HG02870 (cell line): ENCODE measurements at regions not wholly inside any gene's neighbourhood (a gene's known extent, or its start where the extent isn't known, plus 50 kb on each side); places are given as distances from the start of the nearest gene placed in this dataset.

Experiments used
- ATAC-seq: cut with Tn5 transposase; IDR thresholded peaks from one replicate; pipeline ENCODE4 v1.9.1; 2021; ENCODE audit warnings: mild to moderate bottlenecking, moderate library complexity; ENCODE audit not compliant: unreplicated experiment

DNA sequence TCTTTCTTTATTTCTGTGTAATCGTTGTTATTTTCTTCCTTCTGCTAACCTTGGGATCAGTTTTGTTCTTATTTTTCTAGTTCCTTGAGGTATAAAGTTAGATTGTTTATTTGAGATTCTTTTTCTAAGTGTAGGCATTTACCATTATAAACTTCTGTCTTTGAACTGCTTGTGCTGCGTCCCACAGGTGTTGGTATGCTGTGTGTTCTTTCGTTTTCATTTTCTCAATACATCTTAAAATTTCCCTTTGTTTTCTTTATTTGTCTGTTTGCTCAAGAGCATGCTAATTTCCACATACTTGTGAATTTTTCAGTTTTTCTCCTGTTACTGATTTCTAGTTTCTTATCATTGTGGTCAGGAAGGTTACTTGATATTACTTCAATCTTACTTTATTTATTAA is 873.8 kb upstream of the GCFC2 start:
- no peak for ATAC-seq

DNA sequence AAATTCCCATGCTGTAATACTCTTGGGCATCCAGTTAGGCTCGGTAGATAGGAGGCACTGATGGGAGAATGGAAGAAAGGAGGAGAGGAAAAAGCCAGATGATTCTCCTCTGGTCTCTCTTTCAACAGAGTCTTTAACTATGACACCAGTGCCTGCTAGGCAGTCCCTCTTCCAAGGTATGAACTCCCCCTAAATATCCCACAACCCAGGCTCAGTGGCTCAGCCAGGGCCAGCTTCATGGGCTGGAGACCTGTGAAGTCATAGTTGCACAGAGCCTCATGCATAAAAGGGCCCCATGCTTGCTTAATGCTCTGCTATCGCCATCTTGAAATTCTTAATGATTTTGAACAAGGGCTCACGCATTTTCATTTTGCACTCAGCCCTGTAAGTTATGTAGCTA is 869.2 kb upstream of the GCFC2 start:
- no peak for ATAC-seq

DNA sequence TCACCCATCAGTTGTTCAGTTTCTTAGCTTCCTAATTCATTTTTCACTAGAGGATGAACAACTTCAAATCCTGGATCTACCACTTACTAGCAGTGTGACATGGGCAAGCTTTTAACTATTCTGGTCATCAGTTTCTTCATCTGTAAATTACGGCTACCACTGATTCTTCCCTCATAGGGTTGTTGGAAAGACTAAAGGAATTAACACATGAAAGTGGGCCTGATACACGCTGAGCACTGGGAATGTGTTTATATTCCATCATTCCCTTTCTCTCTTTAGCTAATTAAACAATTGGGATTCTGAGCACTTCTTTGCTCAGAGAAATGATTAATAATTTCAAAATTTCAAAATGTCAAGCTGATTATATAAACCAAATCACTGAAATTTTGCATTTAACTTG is 862.3 kb upstream of the GCFC2 start:
- no peak for ATAC-seq

DNA sequence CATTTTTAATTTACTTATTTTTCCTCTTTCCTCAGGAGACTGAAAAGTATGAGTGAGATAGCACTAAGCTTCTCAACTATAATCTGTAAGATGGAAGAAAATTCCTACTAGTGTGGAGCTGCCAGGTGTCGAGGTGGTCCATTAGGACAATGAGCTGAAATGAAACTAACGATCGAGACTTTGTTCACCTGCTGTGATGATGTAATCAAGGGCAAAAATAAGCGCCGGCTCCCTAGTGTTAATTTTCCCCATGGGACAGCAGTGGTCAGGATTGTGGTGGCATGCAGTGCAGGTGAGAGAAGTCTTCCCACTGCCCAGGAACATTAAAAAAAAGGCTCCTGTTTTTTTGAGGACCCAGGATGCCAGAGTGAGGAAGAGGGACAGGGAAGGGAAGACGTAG is 859.1 kb upstream of the GCFC2 start:
- ATAC-seq, result no peak

DNA sequence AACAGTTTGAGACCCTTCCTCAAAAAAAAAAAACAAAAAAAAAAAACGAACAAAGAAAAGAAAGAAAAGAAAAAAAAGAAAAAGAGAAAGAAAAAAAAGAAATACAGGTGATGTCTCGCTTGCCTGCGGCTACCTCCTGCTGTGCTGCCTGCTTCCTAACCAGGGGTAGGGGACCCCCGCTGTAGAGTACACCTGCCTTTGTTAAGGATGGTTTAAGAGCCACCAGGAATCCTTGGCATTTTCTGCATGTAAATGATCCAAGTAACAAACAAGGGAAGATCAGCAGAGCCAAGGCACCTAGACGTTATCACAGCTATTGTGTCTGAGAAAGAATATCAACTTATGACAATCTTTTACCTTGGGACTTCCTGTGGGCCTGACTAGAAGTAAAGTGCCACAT is 856.8 kb upstream of the GCFC2 start:
- ATAC-seq, result no peak

DNA sequence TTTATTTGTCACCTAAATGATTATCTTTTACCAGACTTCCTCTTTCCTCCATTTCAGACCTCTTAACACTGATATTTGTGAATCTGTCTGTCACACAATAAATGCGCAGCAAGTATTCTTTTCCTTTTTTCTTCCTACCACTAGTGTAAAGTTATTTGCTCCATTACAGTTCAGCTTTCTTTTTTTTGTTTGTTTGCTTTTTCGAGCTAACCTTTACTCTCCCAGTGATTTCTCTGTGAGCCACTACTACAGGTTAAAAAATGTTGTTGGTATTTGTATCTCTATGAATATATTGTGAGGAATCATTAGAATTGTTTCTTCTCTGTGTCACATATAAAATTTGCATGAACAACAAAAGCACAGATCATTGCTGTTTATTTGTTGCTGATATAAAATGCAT is 854.0 kb upstream of the GCFC2 start:
- no peak for ATAC-seq

DNA sequence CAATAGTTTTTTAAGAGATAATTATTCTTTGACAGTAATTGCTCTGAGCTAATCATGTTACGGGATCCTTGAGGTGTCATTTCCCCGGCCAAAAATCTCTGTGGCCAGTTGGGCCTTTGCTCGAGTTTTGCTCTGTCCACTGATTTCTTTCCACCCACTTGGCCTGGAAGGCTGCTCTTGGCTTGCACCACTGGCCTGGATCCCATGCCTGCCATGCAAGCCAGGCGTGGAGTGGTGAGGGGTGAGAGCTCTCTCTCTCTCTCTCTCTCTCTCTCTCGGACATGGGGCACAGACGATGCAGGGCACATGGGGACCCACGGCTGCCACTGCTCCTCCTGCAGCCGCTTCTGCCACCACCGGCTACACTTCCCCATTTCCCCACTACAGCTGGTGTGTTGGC is 853.0 kb upstream of the GCFC2 start:
- no peak for ATAC-seq

DNA sequence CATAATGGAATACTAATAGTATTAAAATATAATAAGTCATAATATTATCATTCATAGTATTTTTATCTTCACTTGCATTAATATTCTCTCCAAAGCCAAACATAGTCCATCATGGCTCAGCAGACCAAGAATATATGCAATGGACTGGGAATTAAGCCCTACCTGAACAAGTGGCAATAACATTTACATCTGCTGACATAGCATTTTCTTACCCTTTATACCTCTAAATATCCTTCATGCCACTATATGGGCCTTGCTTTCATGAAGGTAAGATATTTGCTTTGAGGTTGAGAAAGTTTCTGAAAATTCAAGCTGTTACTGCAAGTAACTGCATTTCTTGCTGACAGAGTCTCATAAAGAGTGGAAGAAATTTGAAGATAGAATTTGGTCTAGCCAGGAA is 847.4 kb upstream of the GCFC2 start:
- no peak for ATAC-seq

DNA sequence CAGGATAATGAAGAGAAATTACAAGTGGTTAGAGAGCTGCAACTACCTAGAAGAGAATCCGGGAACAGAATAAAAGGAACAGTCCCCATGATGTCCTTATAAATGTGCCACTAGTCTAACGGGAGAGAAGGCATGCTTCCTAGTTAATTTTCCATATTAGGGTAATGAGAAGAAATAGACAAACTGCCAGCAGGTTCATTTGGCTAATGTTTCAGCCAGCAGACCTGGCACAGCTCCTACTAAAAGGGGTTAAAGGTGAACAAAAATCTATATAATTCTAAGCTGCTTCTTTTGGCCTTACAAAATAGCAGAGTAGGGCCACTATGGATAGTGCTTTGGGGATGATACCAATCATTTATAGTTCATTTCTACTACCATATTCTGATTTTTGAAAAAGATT is 845.3 kb upstream of the GCFC2 start:
- no peak for ATAC-seq

DNA sequence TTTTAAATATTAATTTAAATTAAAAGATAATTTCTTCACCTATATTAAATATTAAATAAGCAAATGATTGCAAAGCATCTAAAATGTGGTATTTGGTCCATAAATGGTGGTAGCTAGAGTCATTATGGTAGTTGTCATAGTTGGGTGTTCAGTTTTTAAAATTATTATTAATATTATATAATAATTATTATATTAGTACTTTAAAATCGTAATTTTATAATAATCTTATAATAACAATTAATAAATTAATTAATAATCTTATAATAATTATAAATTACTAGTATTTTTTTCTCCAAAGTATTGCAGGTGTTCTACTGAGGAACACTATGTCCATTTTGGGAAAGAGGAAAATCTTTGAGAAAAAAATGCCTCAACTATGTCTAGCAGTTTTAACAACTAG is 835.5 kb upstream of the GCFC2 start:
- ATAC-seq, result no peak

DNA sequence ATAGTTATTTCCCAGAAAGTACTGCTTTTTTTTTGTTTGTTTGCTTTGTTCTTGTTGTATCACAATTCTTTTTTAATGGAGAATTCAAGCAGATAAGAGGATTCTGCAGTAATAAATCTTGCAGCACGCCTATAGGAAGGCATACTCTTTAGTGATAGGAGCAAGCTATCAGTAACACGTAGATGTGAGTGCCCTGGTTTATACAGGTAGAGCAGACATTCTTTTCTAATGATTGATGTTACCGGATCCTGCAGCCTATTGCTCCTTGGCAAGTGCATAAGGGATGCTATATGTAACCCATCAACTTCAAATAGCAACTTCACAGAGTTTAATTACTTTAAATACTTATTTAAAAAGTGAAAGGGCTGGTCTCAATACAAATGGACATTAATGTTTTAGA is 834.2 kb upstream of the GCFC2 start:
- no peak for ATAC-seq

DNA sequence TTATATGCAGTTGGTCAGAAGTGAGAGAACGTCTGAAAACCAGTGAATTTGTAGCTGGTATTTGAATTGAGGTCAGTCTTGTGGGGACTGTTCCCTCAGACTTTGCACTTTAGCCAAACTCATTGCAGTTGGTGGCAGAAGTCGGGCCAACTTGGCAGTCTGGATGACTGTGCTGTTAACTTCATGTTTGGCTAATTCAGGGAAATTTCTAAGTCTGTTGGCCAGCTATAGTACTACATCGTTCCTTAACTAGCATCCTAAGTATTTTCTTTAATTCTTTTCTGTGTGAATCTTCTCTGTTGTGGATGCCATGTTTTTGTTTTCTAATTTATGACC is 806.8 kb upstream of the GCFC2 start:
- no peak for ATAC-seq

DNA sequence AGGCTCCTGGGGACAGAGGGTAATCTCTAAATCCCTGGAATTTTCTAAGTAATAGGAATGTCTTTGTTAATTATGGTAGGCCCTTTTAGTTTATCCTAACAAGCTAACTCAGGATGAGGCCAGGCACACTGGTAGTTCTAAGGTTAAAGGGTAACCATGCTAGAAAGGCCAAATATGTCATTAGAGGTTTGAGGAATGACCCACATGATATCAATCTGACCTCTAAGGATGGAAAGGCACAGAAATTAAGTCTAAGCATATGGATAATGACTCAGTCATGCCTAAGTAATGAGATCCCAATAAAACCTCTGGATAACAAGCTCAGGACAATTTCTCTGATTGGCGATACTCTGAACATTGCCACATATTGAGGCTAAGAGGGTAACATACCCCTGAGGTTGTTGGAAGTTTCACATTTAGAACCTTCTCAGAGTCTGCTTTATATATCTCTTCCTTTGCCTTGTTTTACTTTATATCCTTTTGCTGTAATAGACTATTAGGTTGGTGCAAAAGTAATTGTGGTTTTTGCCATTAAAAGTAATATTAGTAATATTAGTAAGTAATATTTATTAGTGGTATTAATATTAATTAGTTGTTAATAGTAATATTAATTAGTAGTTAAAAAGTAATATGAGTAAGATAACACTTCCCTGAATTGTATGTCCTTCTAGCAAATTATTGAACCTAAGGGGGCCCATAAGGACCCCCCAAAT is 806.3 kb upstream of the GCFC2 start:
- ATAC-seq, result no peak

DNA sequence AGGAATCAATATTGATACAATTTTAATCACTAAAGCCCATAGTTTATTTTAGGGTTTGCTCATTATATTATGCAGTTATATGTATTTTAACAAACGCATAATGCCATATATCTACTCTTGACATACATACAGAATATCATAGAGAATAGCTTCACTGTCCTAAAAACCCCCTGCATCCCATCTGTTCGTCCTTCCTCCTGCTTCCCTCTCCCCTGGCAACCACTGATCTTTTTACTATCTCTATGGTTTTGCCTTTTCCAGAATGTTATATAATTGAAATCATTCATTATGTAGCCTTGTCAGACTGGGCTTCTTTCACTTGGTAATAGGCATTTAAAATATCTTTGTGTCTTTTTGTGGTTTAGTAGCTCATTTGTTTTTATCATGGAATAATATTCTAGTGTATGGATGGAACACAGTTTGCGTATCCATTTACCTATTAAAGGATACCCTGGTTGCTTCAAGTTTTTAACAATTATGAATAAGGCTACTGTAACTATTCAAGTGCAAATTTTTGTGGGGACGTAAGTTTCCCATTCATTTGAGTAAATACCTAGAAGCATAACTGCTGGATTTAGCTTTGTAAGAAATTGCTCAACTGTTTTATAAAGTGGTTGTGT is 801.6 kb upstream of the GCFC2 start:
- ATAC-seq, result no peak

DNA sequence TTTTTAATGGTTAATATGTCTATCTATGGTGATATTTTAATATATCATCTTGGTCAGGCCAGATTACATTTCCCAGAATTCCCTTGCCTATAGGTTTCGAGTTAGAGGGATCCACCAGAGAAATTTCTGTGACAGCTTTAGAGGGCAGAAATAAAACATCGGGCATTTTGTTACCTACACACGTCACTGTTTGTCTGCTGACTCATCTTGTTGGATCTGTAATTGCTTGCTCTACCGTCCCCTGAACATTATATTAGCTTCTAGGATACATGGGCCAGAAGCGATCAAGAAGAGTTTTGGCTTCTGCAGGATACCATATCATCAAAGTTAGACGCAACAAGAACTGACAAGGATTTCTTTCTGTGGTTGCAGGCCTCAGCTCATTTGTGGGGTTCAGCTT is 795.8 kb upstream of the GCFC2 start:
- ATAC-seq, result no peak

DNA sequence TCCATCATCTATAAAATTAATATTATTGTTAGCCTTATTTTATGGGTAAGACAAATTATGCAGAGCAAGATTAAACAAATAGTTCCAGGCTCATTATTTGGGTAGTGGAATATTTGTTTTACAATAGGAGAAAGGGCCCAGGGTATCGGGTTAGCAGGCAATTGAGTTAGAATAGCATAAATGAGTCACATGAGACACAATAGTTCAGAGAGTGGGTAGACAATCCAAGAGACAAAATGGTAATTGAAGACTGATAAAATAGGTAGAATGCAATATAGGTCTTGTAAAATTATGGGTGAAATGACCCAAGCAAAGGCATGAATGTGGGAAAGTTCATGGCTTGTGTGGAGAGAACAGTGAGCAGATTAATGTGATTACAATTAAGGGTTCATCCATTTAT is 790.9 kb upstream of the GCFC2 start:
- ATAC-seq, result no peak

DNA sequence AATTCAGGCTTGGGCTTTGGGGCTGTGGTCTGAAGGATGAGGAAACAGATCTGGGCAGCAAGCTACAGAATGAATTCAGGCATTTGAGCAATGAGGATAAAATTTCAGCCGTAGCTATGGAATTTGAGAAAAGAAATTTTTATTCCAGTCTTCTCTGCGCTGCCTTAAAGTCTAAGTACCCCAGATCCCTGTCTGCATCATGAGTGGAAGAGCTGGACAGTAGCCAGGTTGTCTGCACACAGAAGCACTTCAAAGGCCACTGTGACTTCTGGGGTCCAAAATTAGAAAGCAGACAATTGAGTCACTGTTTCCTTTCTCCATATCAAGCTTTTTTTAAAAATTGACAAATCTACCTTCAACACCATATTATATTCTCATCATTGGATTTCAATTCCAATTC is 787.6 kb upstream of the GCFC2 start:
- no peak for ATAC-seq

DNA sequence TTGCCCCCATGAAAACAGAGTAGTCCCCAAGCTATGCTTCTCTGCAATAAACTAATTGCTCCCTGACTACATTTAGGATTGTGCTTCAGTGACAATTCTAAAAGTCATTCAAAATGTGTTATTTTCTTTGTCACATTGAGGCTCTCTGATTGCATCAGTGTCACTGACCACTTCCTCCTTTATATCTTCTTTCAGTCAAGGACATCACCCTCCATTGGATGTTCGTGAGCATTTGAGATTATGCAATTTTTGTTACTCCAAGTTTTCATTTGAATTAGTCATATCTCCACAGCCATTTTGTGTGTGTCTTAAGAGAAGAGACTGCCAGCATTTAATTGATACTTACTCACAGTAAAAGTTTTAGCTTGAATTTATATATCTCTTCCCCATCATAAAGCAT is 780.8 kb upstream of the GCFC2 start:
- no peak for ATAC-seq

DNA sequence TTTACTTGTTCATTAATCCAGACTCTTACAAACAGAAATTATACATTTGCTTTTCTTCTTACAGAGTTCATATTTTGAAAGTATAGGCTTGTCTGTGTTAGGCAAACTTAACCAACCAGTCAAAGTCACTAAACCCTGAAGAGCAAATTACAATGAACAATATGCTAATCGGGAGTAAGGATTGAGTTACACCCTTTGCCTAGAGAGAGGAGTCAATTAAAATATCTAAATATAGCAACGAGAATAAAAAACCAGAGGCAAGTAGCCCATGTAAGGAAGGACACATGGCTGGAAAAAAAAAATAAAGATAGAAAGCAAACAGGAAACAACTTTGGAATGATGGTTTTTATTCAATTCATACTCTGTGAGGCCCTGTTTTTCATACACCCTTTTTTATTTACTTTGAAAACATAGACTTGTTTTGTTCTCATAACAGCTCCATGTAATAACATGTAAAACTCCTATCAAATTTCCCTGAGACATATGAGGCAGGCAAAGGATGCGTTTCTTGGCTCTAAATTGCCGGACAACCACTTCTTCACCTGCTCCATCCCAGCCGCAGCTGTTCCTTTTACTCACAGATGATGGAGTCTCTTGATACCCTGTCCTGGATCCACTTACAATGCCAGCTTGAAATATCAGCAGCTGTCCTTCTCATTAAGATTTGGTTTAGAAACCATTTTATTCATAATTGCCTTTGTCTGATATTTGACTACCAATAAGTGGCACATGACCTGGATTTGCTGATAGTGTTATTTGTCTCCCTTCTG is 767.7 kb upstream of the GCFC2 start:
- no peak for ATAC-seq

DNA sequence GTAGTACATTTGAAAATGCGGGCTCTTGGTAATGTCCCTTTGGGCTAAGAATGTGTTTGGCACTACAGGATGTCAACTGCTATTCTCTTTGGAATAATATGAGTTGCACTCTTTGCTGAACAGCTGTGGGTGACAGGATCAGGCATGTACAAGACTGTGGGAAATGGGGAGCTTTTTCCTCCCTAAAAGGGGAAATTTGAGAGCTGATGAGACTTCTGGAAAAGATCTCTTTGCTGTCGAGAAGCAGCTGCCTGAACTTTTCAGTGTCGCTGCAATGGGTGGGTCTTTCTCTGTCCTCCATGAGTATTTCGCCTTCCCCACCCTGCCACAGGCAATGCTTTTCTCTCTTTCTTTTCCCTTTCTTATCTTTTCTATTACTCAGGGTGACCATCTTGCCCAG is 762.2 kb upstream of the GCFC2 start:
- ATAC-seq, result no peak

DNA sequence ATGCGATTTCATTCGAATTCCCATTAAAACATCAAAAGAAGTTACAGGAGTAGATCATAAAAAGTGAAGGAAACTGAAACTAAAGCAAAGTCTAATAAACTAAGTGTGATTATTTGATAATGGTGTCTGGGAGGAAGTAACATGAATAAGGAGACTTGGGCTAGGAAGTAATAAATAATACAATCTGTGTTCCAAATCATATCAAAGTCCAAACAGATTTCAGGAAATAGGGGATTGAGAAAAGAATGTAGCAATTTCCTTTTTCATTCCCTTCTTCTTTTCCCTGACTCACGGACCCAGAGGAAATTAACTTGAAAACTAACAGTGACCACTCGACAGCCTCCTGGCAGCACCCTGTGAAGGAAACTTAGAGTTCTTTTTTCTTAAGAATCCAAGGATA is 758.4 kb upstream of the GCFC2 start:
- no peak for ATAC-seq

DNA sequence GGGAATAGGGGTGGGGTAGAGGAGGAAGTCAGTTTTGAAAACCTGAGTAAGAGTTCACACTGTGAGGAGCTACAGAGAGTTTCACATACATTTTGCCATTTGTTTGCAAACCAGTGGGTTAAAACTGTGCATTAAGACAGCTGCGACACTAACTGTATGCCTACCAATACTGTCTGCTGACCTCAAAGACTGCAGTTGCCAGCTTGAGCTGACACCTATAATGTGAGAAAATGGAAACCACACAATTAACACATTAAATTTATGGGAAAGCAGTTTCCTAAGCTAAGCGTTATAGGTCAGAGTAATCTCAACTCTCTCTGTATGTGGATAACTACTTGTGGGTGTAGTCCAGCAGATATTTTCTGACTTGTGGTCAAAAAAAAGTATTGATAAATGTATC is 756.6 kb upstream of the GCFC2 start:
- no peak for ATAC-seq

DNA sequence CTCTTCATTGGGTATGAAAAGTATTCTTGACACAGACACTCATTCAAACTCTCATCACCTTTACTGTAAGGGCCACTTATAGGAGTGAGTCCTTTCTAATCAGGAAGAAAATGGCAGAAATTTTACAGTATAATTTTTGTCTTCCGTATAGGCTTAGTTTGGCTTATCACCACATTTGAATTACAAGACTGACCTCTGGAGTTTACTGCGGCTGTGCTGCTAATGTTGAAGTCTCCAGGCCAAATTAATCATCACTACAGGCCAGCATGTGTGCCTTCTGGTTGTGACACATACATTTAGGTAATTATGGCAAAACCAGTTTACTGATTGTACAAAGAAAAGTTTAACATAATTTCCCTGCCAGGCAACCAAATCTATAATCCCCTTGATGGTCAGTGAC is 753.6 kb upstream of the GCFC2 start:
- ATAC-seq, result no peak
